SU-DHL-6 (cell line): ENCODE measurements at regions not wholly inside any gene's neighbourhood (a gene's known extent, or its start where the extent isn't known, plus 50 kb on each side); places are given as distances from the start of the nearest gene placed in this dataset.

Experiments used
- CTCF ChIP-seq: fragments of 200-600 bp; sonication (generic); IDR thresholded peaks from one replicate; pipeline ENCODE4 v1.5.1; 2017; ENCODE audit warnings: antibody characterized with exemption, mild to moderate bottlenecking, low read length, moderate library complexity; ENCODE audit not compliant: insufficient read depth, poor library complexity, severe bottlenecking
- EZH2phosphoT487 ChIP-seq: fragments of 200-600 bp; sonication (generic), shearing (Covaris generic); conservative IDR thresholded peaks from 2 replicates; pipeline ENCODE4 v1.6.1; 2018; ENCODE audit warnings: mild to moderate bottlenecking, antibody characterized with exemption, low read length, moderate library complexity, mixed read lengths

GRCh38 chr10:128763588-128763987, 637.4 kb upstream of the MKI67 start:
- TF ChIP-seq CTCF (no peak), EZH2phosphoT487 (no peak)
